H9 (cell line): ENCODE measurements at regions not wholly inside any gene's neighbourhood (a gene's known extent, or its start where the extent isn't known, plus 50 kb on each side); places are given as distances from the start of the nearest gene placed in this dataset.

Source experiments
- DNase-seq: peaks from one replicate; pipeline ENCODE4 v3.0.0-alpha.2; 2017
- H2AFZ ChIP-seq: one replicate; pipeline ENCODE4 v1.6.1; 2013; ENCODE audit warnings: mild to moderate bottlenecking, low read length, control low read depth, moderate library complexity
- H2AK5ac ChIP-seq: 2 replicates; pipeline ENCODE4 v1.6.1; 2013; ENCODE audit warnings: low read length, control low read depth, mixed read lengths; ENCODE audit not compliant: insufficient read length
- H2BK120ac ChIP-seq: one replicate; pipeline ENCODE4 v1.6.1; 2013; ENCODE audit warnings: low read depth, mild to moderate bottlenecking, low read length, control low read depth, inconsistent platforms; ENCODE audit not compliant: poor library complexity, severe bottlenecking
- H2BK12ac ChIP-seq: 2 replicates; pipeline ENCODE4 v1.6.1; 2013; ENCODE audit warnings: low read length, control low read depth, mixed read lengths, low read depth; ENCODE audit not compliant: insufficient read length
- H2BK15ac ChIP-seq: 2 replicates; pipeline ENCODE4 v1.6.1; 2013; ENCODE audit warnings: low read depth, low read length, control low read depth
- H2BK20ac ChIP-seq: one replicate; pipeline ENCODE4 v1.6.1; 2013; ENCODE audit warnings: low read depth, mild to moderate bottlenecking, low read length, control low read depth, inconsistent platforms; ENCODE audit not compliant: poor library complexity, severe bottlenecking
- H2BK5ac ChIP-seq: 2 replicates; pipeline ENCODE4 v1.6.1; 2013; ENCODE audit warnings: low read length, control low read depth, mixed read lengths; ENCODE audit not compliant: insufficient read length
- H3K14ac ChIP-seq: 2 replicates; pipeline ENCODE4 v1.6.1; 2013; ENCODE audit warnings: low read length, control low read depth; ENCODE audit not compliant: insufficient read depth
- H3K18ac ChIP-seq: 2 replicates; pipeline ENCODE4 v1.6.1; 2013; ENCODE audit warnings: low read depth, mild to moderate bottlenecking, mixed read lengths, low read length, control low read depth; ENCODE audit not compliant: insufficient read length
- H3K23ac ChIP-seq: 2 replicates; pipeline ENCODE4 v1.6.1; 2013; ENCODE audit warnings: low read length, control low read depth, mixed read lengths, low read depth; ENCODE audit not compliant: insufficient read length
- H3K23me2 ChIP-seq: 2 replicates; pipeline ENCODE4 v1.6.1; 2013; ENCODE audit warnings: low read depth, mild to moderate bottlenecking, mixed read lengths, low read length, control low read depth; ENCODE audit not compliant: insufficient read length, poor library complexity, severe bottlenecking
- H3K27ac ChIP-seq: 2 replicates; pipeline ENCODE4 v1.5.1; 2013; ENCODE audit warnings: low read length, control low read depth, mixed read lengths, low read depth; ENCODE audit not compliant: insufficient read length
- H3K27me3 ChIP-seq: 2 replicates; pipeline ENCODE4 v1.6.1; 2013; ENCODE audit warnings: low read length, control low read depth, inconsistent platforms; ENCODE audit not compliant: insufficient read depth
- H3K4ac ChIP-seq: 2 replicates; pipeline ENCODE4 v1.6.1; 2013; ENCODE audit warnings: low read depth, mild to moderate bottlenecking, control low read depth, inconsistent platforms, low read length, moderate library complexity
- H3K4me1 ChIP-seq: 2 replicates; pipeline ENCODE4 v1.6.1; 2013; ENCODE audit warnings: low read length, control low read depth, inconsistent platforms; ENCODE audit not compliant: insufficient read depth
- H3K4me2 ChIP-seq: 2 replicates; pipeline ENCODE4 v1.6.1; 2013; ENCODE audit warnings: low read length, control low read depth, mixed read lengths; ENCODE audit not compliant: insufficient read length, insufficient read depth
- H3K56ac ChIP-seq: 2 replicates; pipeline ENCODE4 v1.6.1; 2013; ENCODE audit warnings: low read depth, mild to moderate bottlenecking, mixed read lengths, low read length, control low read depth; ENCODE audit not compliant: insufficient read length
- H3K79me1 ChIP-seq: 2 replicates; pipeline ENCODE4 v1.6.1; 2013; ENCODE audit warnings: low read depth, mild to moderate bottlenecking, moderate library complexity, low read length, control low read depth, inconsistent platforms; ENCODE audit not compliant: insufficient read depth, poor library complexity, severe bottlenecking
- H3K79me2 ChIP-seq: 2 replicates; pipeline ENCODE4 v1.6.1; 2013; ENCODE audit warnings: low read length, control low read depth, inconsistent platforms; ENCODE audit not compliant: insufficient read depth
- H3K9ac ChIP-seq: 2 replicates; pipeline ENCODE4 v1.6.1; 2013; ENCODE audit warnings: low read length, control low read depth, mixed read lengths; ENCODE audit not compliant: insufficient read length; ENCODE audit errors: extremely low read depth
- H3K9me3 ChIP-seq: one replicate; pipeline ENCODE4 v1.6.1; 2013; ENCODE audit warnings: low read depth, low read length, inconsistent platforms; ENCODE audit not compliant: control insufficient read depth
- H3T11ph ChIP-seq: one replicate; pipeline ENCODE4 v1.6.1; 2013; ENCODE audit warnings: mild to moderate bottlenecking, low read length, control low read depth, inconsistent platforms
- H4K20me1 ChIP-seq: one replicate; pipeline ENCODE4 v1.6.1; 2013; ENCODE audit not compliant: control insufficient read depth, insufficient read length, insufficient read depth
- H4K5ac ChIP-seq: 2 replicates; pipeline ENCODE4 v1.6.1; 2013; ENCODE audit warnings: low read depth, mild to moderate bottlenecking, mixed read lengths, low read length, control low read depth; ENCODE audit not compliant: insufficient read length
- H4K8ac ChIP-seq: replicated peaks from 2 replicates; pipeline ENCODE4 v1.6.1; 2013; ENCODE audit warnings: low read length, control low read depth, mixed read lengths, low read depth; ENCODE audit not compliant: insufficient read length
- H4K91ac ChIP-seq: 2 replicates; pipeline ENCODE4 v1.6.1; 2013; ENCODE audit warnings: low read depth, mild to moderate bottlenecking, moderate library complexity, mixed read lengths, low read length, control low read depth; ENCODE audit not compliant: insufficient read length
- H3K27ac Mint-ChIP-seq, 3 experiments: 2 replicates in 2 of 3; 3 replicates in 1 of 3; pipeline ENCODE4 v1.8.0; 2020 to 2021; ENCODE audit warnings: mixed read lengths in 3 of 3, mild to moderate bottlenecking in 1 of 3, moderate library complexity in 1 of 3
- H3K27me3 Mint-ChIP-seq: 2 replicates; pipeline ENCODE4 v1.8.0; 2021; ENCODE audit warnings: low read depth, mild to moderate bottlenecking, moderate library complexity, mixed read lengths
- H3K36me3 Mint-ChIP-seq, 3 experiments: 2 replicates in 2 of 3; 3 replicates in 1 of 3; pipeline ENCODE4 v1.8.0; 2020 to 2021; ENCODE audit warnings: low read depth in 3 of 3, mixed read lengths in 3 of 3; ENCODE audit not compliant: insufficient read depth in 1 of 3
- H3K4me1 Mint-ChIP-seq, 2 experiments: 2 replicates each; pipeline ENCODE4 v1.8.0; 2020; ENCODE audit warnings: mixed read lengths in 2 of 2
- H3K4me3 Mint-ChIP-seq, 2 experiments: 2 replicates in 1 of 2; 3 replicates in 1 of 2; pipeline ENCODE4 v1.8.0; 2020 to 2021; ENCODE audit warnings: mild to moderate bottlenecking in 2 of 2, mixed read lengths in 2 of 2, moderate library complexity in 1 of 2
- H3K9me3 Mint-ChIP-seq, 2 experiments: 2 replicates in 1 of 2; 3 replicates in 1 of 2; pipeline ENCODE4 v1.8.0; 2020; ENCODE audit warnings: mild to moderate bottlenecking in 2 of 2, mixed read lengths in 2 of 2, moderate library complexity in 1 of 2
- CTCF ChIP-seq: fragments of 200-600 bp; sonication (generic); conservative IDR thresholded peaks from 3 replicates; pipeline ENCODE4 v1.8.0; 2021; ENCODE audit warnings: antibody characterized with exemption, mild to moderate bottlenecking
- WGBS: extraction: QIAGEN DNeasy Blood & Tissue Kit; methylation state at CpG from one replicate; pipeline ENCODE4 v1.1.7; 2013; ENCODE audit warnings: missing lambda C conversion rate, low lambda C conversion rate, mixed read lengths; ENCODE audit not compliant: insufficient read length; ENCODE audit errors: extremely low coverage; 5-methylcytosine and 5-hydroxymethylcytosine counted together

DNA sequence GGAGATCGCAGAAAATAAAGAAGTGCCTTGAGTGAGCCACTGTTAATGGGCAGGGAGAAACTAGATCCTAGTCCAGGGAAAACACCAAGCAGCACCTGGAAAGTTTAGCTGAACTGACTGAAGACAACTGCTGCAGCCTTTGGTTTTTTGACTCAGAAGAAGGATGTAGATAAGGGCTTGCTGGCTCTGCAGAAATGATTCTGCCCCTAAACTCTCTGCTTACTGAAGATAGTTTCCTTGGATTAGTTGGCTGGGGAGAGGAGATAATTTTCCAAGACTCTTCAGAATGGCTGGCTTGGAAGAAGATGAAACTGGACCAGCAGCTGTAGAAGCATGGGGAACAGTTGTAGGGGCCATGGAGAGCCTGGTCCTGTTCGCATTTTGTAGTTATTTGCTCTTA is 471.8 kb downstream of the KDM4C start:
- no peaks in the 10 kb centered on the region for H3K23me2 ChIP-seq
- no peak overlapping the region for H3K9ac ChIP-seq
- no peak overlapping the region for H2BK120ac ChIP-seq
- no peaks in the 10 kb centered on the region for H3K9me3 Mint-ChIP-seq
- no peak overlapping the region for H3K18ac ChIP-seq
- no peak overlapping the region for H3K27ac Mint-ChIP-seq
- no peak overlapping the region for H4K91ac ChIP-seq
- H2BK15ac ChIP-seq: no peak overlapping the region
- no peaks in the 10 kb centered on the region for H3K79me1 ChIP-seq
- no peak for TF ChIP-seq CTCF
- H4K5ac ChIP-seq: no peak overlapping the region
- no peak for DNase-seq
- no peak overlapping the region for H2AFZ ChIP-seq
- no peak overlapping the region for H3K23ac ChIP-seq
- H3K4me3 Mint-ChIP-seq: no peak overlapping the region
- no peak overlapping the region for H3K4ac ChIP-seq
- no peak overlapping the region for H3K14ac ChIP-seq
- no peak overlapping the region for H4K8ac ChIP-seq
- no peaks in the 10 kb centered on the region for H4K20me1 ChIP-seq
- H3K4me2 ChIP-seq: no peak overlapping the region
- no peaks in the 10 kb centered on the region for H3K36me3 Mint-ChIP-seq
- H3K27me3 Mint-ChIP-seq: no peaks in the 10 kb centered on the region
- H2BK12ac ChIP-seq: no peak overlapping the region
- no peaks in the 10 kb centered on the region for H3K4me1 ChIP-seq
- H3K27me3 ChIP-seq: no peaks in the 10 kb centered on the region; the same call in 1 of the 2 replicates
- no peak overlapping the region for H3K27ac ChIP-seq
- H2AK5ac ChIP-seq: no peak overlapping the region
- H3T11ph ChIP-seq: no peak overlapping the region
- no CpG with 5 or more reads among the region's 2 CpGs for WGBS
- H3K4me1 Mint-ChIP-seq: peaks cover 17 to 19% of the 10 kb centered on the region in 2 experiments
- H2BK5ac ChIP-seq: no peak overlapping the region
- no peak overlapping the region for H3K56ac ChIP-seq
- no peaks in the 10 kb centered on the region for H3K79me2 ChIP-seq
- no peak overlapping the region for H2BK20ac ChIP-seq
- H3K9me3 ChIP-seq: no peaks in the 10 kb centered on the region
